Breast epithelium (tissue), 3 donors: ENCODE measurements at regions not wholly inside any gene's neighbourhood (a gene's known extent, or its start where the extent isn't known, plus 50 kb on each side); places are given as distances from the start of the nearest gene placed in this dataset.

Experiments used
- CTCF ChIP-seq, 3 donors: fragments of 450-650 bp; IDR thresholded peaks; one replicate each; pipeline ENCODE4 v1.5.1; 2016 to 2017; ENCODE audit warnings: antibody characterized with exemption in 3 of 3, mild to moderate bottlenecking in 3 of 3, moderate library complexity in 3 of 3
- POLR2A ChIP-seq: fragments of 450-650 bp; IDR thresholded peaks from one replicate; pipeline ENCODE4 v1.6.1; 2016; ENCODE audit warnings: antibody characterized with exemption, mild to moderate bottlenecking, moderate library complexity
- POLR2AphosphoS5 ChIP-seq, 3 donors: sonication (generic); formaldehyde crosslinking; IDR thresholded peaks; one replicate each; pipeline ENCODE4 v1.6.1; 2017; ENCODE audit warnings: antibody characterized with exemption in 3 of 3

DNA sequence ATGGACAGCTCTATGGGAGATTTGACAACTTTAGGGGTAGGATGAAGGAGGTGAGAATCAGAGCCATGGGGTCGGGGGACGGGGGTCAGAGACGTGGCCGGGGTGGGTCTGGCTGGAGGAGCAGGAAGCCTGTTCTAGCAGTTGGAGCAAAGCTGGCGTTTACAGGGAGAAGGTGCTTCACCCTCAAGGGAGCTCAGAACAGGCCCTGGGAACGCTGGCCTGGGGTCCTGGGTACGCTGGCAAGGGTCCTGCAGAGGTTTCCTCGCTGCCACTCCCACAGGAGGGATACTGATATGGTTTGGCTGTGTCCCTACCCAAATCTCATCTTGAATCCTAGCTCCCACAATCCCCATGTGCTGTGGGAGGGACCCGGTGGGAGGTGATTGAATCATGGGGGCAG, 205.0 kb upstream of the ARL4C start:
- TF ChIP-seq CTCF (IDR thresholded peaks at IDR 0.05) (no peak), POLR2A (no peak), POLR2AphosphoS5 (IDR thresholded peaks at IDR 0.05) (no peak)
